Endometrium (tissue), 2 donors: ENCODE measurements at regions not wholly inside any gene's neighbourhood (a gene's known extent, or its start where the extent isn't known, plus 50 kb on each side); places are given as distances from the start of the nearest gene placed in this dataset.

Experiments used
- FAIRE-seq: peaks from 2 replicates; lab custom pipeline; 2012; peaks lifted over from hg19 to GRCh38; lab: Jason Lieb, UNC
- donor health status: control.
- donor health status: control.

GRCh38 chr7:68309271-68309670 is 1289.0 kb upstream of the AUTS2 start:
- FAIRE-seq, result no peak

DNA sequence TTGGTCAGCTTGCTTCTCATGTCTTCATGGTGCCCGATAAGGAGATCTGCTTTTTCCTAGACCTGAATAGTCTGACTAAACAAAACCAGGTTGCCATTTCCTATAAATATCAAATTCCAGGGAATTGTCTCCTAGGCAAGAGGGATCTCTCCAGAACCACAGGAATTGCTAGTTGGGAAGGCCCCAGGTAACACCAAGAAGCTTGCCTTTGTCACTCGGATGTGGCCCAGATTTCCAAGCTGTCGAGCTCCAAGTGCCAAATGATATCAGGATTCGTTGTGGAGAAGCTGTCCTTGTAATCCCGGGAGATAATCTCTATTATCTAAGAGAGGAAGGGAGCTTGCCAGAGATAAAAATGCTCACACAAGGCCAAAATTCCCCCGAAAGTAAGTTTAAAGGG is 1288.5 kb upstream of the AUTS2 start:
- no peak for FAIRE-seq

DNA sequence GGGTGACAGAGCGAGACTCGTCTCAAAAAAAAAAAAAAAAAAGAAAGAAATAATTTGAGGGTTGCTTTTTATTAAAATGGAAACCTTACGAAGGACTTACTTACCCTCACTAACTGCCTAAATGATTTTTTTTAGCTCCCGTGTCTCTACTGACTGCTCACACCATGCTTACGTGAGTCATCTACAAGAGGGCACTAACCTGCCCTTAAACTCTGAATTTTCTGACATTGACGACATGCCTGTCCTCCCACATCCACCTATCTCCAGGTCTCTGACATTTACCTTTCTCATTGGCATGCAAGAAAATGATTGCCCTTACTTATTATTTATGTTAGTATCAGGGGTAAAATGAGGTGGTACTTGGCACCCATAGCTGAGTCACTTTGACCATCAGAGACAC is 1286.3 kb upstream of the AUTS2 start:
- FAIRE-seq, result no peak

GRCh38 chr7:68313806-68314205 is 1284.5 kb upstream of the AUTS2 start:
- no peak for FAIRE-seq

DNA sequence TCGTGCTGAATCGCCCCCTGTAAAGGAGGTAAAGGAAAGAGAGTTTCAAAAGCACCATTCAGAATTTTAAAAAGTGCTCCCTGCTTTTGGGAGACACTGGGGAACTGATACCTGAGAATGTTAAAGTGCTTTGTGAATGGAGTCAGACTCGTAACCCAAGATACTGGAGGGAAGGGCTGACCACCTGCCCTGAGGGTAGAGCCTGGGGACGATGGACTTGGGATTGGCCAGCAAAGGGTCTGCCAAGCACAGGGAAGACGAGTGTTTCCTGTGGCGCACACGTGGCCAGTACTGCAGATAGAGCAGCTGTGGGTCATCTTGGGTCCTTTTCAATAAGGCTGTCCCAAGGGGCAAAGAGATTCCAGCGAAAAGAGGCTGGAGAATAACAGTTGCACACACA is 1284.1 kb upstream of the AUTS2 start:
- no peak for FAIRE-seq

DNA sequence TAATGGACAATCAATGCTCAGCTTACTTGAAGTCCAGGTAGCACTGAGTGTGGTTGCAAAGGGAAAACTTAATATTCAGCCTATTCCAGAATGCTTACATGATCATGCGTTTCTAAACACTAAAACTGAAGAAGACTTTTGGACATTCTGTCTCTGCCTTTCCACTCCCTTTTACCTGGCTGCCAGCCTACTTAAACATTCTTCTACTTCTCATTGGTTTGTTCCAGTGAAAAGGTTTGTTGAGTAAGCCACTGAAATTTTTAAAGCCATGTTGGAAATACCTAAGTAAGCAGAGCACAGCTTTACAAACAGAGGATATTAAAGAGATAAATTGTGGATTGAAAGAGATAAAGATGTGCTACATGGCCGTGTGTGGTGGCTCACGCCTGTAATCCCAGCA is 1280.8 kb upstream of the AUTS2 start:
- FAIRE-seq, result no peak

DNA sequence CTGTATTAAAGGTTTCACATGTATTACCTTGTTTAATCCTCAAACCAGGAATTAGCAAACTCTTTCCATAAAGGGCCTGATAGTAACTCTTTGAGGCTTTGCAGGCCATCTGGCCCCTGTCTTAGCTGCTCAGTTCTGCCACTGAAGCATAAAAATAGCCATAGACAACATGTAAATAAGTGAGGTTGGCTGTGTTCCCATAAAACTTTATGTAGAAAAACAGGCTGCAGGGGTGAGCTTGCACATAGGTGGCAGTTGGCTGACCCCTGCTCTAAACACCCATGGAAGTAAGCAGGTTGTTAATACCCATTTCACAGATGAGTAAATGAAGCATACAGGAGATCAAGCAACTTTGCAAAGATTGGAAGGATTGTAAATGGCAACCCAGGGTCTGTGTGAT is 1279.2 kb upstream of the AUTS2 start:
- no peak for FAIRE-seq

- FAIRE-seq, result no peak
Measured at GRCh38 chr7:68321076-68321639, 1277.1 kb upstream of the AUTS2 start.

DNA sequence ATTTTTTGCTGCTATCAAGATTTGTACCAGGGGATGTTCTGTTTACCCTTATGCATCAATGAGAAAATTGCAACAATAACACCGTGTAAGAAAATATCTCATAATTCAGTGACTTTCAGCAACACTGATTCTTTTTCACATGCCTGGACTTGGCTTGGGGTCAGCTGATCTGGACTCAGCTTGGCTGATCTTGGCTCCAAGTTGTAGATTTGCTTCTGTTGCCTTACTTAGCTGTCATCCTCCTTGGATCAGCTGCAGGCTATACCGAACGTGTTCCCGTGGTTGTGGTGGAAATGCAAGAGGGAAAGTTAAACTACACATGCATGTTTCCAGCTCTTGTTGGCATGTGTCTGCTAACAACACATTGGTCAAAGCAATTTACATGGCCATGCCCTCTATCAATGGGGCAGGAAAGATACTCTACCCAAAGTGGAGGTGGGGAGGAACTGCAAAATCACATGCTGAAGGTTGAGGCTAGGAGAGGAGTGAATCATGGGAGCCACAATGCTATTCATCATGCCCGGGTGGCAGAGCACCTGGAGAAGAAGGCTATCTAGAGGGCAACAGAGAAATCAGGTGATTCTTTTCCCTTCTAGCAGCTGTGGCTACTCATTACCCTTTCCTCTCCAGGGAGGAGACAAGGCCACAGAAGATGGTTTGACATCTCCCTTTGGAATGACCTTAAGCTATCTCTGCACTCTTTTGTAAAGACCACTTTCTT is 1276.3 kb upstream of the AUTS2 start:
- no peak for FAIRE-seq

DNA sequence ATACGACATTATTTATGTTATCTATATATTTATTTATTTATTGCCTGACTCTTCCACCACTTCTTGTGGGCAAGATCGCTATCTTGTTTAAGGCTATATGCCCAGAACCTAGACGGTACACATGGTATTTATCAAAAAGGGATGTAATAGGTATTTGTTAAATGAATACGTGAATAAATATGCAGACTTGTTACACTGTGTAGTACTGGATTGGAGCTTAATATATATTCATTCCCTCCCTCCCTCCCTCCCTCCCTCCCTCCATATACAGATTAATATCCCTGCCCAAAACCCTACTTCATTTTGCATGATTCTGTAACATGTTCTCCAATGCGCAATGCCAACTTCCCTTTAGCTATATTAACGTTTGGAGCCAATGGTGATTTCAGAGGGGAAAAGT is 1273.7 kb upstream of the AUTS2 start:
- FAIRE-seq, result no peak

DNA sequence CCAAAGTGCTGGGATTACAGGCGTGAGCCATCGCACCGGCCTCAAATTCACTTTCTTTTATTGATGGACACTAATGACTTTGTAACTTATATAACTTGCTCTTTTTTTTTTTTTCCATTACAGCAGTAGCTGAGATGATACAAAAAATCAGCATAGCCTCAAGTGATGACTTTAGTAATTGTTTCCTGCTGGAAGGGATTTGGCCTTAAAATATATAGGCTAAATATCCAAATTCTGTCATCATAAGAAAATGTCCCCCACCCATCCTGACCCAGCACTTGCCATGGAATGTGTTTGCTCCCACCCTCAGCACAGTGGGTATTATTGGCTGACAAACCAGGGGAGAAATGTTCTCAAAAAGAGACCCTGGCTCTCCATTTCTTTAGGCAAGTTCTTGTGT is 1264.1 kb upstream of the AUTS2 start:
- FAIRE-seq, result no peak

DNA sequence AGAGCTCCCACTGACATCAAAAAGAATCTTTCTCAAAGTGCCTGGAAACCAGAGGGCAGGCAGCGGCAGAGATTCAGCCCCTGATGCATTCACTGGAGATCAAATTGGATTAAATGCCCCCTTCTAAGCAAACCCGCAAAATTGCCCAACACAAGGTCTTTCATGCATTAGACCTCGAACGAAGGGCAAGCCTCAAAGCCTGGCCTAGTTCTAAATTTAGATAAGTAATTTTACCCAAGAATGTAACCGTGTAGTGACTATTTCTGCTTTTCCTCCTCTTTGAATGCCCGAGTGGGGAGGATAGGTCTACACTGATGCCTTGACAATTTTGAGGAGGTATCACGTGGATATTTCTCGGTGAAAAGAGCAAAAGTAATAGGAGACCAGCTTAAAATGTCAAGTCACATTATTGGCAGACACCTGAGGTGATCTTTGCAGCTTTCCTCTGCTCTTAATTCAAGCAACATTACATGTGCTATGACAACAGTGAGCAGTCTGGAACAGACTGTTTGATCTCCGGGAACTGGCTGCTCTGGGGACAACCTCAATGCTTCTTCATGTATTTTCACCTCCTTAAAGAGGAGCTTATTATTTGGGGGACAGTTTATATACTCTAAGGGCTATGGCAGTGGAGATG is 1263.5 kb upstream of the AUTS2 start:
- FAIRE-seq, result no peak

- no peak for FAIRE-seq
Measured at GRCh38 chr7:68336594-68336993, 1261.7 kb upstream of the AUTS2 start.

GRCh38 chr7:68348401-68348800 is 1249.9 kb upstream of the AUTS2 start:
- no peak for FAIRE-seq

- no peak for FAIRE-seq
Measured at GRCh38 chr7:68362745-68363518, 1235.3 kb upstream of the AUTS2 start.

GRCh38 chr7:68364886-68365625 is 1233.2 kb upstream of the AUTS2 start:
- no peak for FAIRE-seq

- FAIRE-seq, result no peak
Measured at GRCh38 chr7:68371985-68372384, 1226.3 kb upstream of the AUTS2 start.

DNA sequence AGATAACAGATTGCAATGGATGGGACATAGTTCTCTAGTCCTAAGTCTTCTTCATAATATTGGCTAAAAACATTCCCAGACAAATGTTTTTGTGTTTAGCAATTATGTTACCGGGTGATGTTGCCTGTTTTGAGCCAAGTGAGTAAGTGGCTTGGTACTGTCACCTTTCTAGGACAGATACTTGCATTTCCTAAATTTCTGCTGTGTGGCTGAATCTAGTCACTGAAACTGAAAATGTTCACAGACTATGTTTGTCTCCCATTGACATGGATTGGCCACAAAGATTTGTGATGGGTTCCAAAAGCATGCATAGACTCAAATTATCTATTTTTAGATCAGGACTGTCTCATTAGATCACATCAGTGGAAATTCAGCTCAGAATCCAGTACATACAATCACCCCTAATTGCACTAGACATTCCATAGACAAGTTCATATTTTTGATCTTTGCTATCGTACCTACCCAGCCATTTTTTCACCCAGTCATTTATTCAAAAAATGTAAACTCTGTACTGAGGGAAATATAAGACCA is 1222.1 kb upstream of the AUTS2 start:
- FAIRE-seq, result no peak

DNA sequence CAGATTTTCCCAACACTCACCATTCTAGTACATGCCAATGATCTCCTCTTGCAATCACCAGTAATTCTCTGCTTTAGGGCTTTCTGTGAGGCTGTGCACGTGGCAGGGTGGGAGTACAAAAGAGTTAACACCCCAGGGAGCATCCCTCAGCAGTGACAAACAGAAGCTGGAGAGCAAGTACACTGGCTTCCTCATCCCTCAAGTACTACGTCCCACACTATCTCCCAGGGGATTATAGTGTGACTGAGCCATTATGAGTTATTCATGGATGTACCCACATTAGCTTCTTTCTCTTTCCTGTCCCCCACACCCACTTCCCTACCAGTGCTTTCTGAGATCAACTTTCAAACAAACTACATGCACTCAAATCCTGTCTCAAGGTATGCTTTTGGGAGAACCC is 1216.5 kb upstream of the AUTS2 start:
- no peak for FAIRE-seq

DNA sequence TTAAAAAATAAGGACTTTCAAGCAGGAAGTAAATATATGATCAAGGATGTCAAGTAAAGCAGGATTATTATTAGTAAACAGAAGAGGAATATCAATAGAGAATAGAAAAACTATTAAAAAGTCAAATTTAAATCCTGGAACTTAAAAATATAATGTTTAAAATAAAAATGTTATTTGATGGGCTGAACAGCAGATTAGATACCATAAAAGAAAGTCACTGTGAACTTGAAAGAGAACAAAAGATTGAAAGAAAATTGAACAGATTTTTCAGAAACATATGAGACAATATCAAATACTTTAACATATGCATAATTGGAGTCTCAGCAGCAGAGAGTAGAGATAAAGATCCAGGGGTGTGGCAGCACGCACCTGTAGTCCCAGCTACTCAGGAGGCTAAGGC is 1213.7 kb upstream of the AUTS2 start:
- no peak for FAIRE-seq

DNA sequence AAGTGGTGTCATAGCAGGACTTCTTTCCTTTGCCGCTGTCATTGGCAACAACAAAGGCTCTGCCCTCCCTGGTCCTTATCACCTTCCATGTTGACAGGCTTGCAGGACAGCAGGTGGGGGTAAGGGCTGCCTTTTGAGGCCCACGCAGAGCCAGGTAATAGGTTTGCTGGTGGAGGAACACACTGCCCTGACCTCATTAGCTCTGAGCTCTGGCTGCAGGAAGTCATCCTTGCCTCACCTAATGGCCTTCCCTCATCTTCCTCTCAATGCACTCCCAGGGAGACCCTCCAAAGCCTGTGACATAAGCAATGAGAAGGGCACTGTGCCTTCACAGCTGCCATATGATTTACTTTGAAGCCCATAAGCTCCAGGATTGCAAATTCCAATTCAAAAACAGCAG is 1205.2 kb upstream of the AUTS2 start:
- FAIRE-seq, result no peak

- FAIRE-seq, result no peak
Measured at GRCh38 chr7:68394131-68394530, 1204.1 kb upstream of the AUTS2 start.
